ENCODE measurements at regions not wholly inside any gene's neighbourhood (a gene's known extent, or its start where the extent isn't known, plus 50 kb on each side); places are given as distances from the start of the nearest gene placed in this dataset.

GRCh38 chr6:153790876-153791473 is 248.1 kb upstream of the OPRM1 start:
- DNase-seq (ENCODE audit: extremely low read depth in 1 of 2, low read depth in 1 of 2), result no peak

- DNase-seq (ENCODE audit: extremely low read depth in 1 of 2, low read depth in 1 of 2), result no peak
Observed at GRCh38 chr6:153790048-153790447, 249.0 kb upstream of the OPRM1 start.

DNA sequence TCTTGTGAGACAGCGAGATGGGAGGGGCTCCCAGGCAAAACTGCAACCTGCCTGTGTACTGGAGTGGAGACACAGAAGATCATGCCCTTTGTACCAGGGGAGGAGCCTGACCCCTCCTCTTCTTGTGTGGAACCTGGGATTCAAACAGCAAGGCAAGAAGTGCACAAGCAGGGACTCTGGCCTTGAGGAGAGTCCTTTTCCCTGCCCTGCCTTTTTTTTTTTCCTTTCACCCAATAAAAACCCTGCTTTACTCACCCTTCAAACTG is 251.8 kb upstream of the OPRM1 start:
- no peak for DNase-seq (ENCODE audit: extremely low read depth in 1 of 2, low read depth in 1 of 2)

GRCh38 chr6:153781306-153781705 is 257.7 kb upstream of the OPRM1 start:
- no peak for DNase-seq (ENCODE audit: extremely low read depth in 1 of 2, low read depth in 1 of 2)

DNA sequence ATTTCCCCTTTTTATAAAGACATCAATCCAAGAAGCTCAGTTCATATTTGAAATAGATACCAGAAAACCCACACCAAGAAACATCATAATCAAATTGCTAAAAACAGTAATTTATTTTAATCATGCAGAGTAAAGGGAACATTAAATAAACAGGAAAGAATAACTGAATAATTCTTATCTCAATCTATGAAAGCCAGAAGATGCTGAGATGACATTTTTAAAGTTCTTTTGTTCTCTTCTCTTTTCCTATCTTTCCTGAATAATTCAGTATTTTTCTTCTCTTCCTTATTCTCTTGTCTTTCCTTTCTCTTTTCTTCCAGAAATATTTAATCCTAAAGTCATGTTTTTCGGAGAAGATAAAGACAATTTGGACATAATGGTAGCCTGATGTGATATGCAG is 259.0 kb upstream of the OPRM1 start:
- DNase-seq (ENCODE audit: extremely low read depth in 1 of 2, low read depth in 1 of 2), result no peak

DNA sequence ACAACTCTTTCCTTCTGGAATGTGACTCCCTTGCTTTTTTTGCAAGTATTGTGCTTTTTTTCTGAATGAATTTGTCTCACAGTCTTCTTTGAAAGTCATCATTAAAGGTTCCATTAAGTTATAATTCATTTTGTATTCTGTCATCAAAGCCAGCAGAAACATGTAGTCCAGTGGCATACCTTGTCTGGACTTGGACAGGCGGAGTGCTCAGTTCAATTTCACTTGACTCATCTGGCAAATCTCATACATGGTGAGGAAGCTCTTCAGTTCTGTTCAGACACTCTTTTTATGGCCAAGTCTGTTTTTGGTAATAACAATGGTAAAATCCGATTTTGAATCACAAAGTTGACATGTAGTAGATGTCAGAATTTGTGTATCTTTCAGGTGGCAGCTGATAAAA is 260.8 kb upstream of the OPRM1 start:
- DNase-seq (ENCODE audit: extremely low read depth in 1 of 2, low read depth in 1 of 2), result no peak

DNA sequence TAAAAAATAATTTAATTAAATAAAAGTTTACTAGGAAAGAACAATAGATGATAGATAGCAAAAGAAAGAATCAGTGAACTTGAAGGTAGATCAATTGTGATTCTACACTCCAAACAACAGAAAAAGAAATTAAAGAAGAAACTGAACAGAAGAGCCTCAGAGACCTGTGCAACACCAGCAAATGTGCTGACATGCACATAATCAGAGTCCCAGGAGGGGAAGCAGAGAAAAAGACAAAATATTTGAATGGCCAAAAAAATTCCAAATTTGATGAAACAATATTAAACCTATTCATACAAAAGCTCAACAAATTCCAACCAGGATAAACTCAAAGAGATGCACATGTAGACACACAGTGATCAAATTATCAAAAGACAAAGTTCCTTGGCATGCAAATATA is 267.5 kb upstream of the OPRM1 start:
- DNase-seq (ENCODE audit: extremely low read depth in 1 of 2, low read depth in 1 of 2), result no peak

- DNase-seq (ENCODE audit: extremely low read depth in 1 of 2, low read depth in 1 of 2), result no peak
Observed at GRCh38 chr6:153767127-153767526, 271.9 kb upstream of the OPRM1 start.

DNA sequence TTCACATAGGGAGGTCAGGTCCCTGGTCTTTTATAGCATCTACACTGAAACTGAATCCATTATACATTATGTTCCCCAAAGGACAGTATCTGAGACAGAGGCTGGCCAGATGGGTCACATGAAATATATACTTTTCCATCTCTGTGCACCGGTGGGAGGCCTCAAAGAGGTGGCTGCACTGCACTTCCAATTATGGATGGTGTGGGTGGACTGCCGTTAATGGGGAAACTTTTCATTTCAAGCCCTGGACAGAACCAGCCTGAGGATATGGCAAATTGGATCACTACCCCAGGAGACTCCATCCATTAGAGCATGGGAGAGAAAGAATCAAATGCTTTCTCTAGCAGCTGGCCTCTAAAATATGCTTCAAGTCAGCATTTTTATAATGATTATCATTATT is 280.5 kb upstream of the OPRM1 start:
- DNase-seq (ENCODE audit: extremely low read depth in 1 of 2, low read depth in 1 of 2), result no peak

- no peak for DNase-seq (ENCODE audit: extremely low read depth in 1 of 2, low read depth in 1 of 2)
Observed at GRCh38 chr6:153735761-153736160, 303.3 kb upstream of the OPRM1 start.

- no peak for DNase-seq (ENCODE audit: extremely low read depth in 1 of 2, low read depth in 1 of 2)
Observed at GRCh38 chr6:153729189-153729588, 309.9 kb upstream of the OPRM1 start.

GRCh38 chr6:153727885-153728284 is 311.2 kb upstream of the OPRM1 start:
- DNase-seq (ENCODE audit: extremely low read depth in 1 of 2, low read depth in 1 of 2), result no peak

- no peak for DNase-seq (ENCODE audit: extremely low read depth in 1 of 2, low read depth in 1 of 2)
Observed at GRCh38 chr6:153725456-153725855, 313.6 kb upstream of the OPRM1 start.

GRCh38 chr6:153720732-153721131 is 318.3 kb upstream of the OPRM1 start:
- no peak for DNase-seq (ENCODE audit: extremely low read depth in 1 of 2, low read depth in 1 of 2)

DNA sequence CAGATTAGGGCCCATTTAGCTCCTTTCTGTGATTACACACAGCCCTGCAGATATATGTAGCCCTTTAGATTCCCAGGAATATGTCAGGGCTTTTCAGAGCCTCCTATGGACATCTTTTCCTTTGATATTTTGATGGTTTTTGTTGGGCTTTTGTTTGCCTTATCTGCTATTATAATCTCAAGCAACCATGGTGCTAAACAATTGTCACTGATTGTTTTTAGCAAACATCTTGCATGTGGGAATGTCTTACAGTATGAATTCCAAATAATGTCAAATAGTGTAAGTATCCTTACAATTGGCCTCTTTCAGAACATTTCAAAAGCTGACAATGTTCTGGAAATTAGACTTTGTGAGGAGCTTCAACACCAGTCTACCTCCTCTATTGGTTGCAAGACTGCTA is 333.6 kb upstream of the OPRM1 start:
- no peak for DNase-seq (ENCODE audit: extremely low read depth in 1 of 2, low read depth in 1 of 2)

- no peak for DNase-seq (ENCODE audit: extremely low read depth in 1 of 2, low read depth in 1 of 2)
Observed at GRCh38 chr6:153702671-153703070, 336.4 kb upstream of the OPRM1 start.

- no peak for DNase-seq (ENCODE audit: extremely low read depth in 1 of 2, low read depth in 1 of 2)
Observed at GRCh38 chr6:153698637-153699036, 340.4 kb upstream of the OPRM1 start.

- DNase-seq (ENCODE audit: extremely low read depth in 1 of 2, low read depth in 1 of 2), result no peak
Observed at GRCh38 chr6:153698001-153698400, 341.0 kb upstream of the OPRM1 start.

- no peak for DNase-seq (ENCODE audit: extremely low read depth in 1 of 2, low read depth in 1 of 2)
Observed at GRCh38 chr6:153677522-153677921, 361.5 kb upstream of the OPRM1 start.

DNA sequence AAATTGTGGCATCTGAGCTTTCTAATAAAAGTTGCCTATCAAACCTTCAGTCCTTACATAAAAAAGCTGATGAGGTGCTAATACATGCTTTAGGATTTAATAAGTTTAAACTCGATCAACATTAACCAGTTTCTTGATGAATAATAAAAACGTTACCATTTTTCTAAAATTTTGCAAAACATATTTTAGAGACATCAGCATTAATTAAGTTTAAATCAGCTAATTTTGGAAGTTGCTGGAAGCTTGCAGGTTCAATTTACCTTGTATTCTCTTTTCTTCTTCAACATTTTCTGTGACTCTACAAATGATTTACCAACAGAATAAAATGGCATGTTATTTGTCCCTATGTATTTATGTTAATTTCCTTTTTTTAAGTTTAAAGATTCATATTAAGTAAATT is 365.3 kb upstream of the OPRM1 start:
- no peak for DNase-seq (ENCODE audit: extremely low read depth in 1 of 2, low read depth in 1 of 2)

- no peak for DNase-seq (ENCODE audit: extremely low read depth in 1 of 2, low read depth in 1 of 2)
Observed at GRCh38 chr6:153673225-153673624, 365.8 kb upstream of the OPRM1 start.

DNA sequence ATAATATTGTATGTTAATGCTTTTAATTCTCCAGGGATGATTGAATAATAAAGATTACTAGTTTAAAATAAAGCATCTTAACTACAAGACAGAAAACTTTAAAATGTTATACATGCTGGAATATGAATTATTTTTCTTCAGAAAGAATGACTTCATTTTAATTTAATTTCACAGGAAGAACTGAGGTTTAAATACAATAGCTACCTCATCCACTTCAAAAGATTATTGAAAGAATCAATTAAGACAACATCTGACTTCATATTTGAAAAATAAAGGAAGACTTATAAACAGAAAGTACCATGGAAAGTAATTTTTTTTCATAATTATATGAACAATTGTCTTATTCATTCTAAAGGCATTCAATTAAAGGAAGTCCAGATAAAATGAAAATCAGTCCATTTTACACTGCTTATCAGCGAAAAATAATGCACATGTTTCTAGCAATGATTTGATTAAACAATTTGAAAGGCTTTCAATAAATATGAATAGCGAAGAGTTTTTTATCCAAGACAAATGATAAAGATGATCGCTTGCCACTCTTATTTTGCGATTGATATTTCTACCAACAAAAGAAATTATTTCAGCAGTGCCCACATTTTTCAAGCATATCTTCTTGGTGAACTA is 368.5 kb upstream of the OPRM1 start:
- DNase-seq (ENCODE audit: extremely low read depth in 1 of 2, low read depth in 1 of 2), result no peak

DNA sequence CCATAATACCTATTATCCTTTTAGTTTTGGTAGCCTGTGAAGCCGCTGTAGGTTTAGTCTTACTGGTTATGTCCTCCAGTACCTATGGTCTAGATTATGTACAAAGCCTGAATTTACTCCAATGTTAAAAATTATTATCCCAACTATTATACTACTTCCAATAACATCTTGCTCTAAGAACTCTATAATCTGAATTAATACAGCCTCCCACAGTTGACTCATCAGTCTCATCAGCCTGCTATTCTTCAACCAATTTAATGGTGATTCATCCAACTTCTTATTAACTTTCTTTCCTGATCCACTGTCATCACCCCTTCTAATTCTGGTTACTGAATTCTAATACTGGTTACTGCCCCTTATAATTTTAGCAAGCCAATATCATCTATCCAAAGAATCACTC is 370.3 kb upstream of the OPRM1 start:
- no peak for DNase-seq (ENCODE audit: extremely low read depth in 1 of 2, low read depth in 1 of 2)

Data from activated CD8-positive, alpha-beta memory T cell treated with anti-CD3 and anti-CD28 coated beads for 1 hour (primary cell).